ENCODE measurements at regions not wholly inside any gene's neighbourhood (a gene's known extent, or its start where the extent isn't known, plus 50 kb on each side); places are given as distances from the start of the nearest gene placed in this dataset.

GRCh38 chr15:69689133-69689532 is 236.5 kb downstream of the RPLP1 start:
- no peak for ATAC-seq
- H3K27ac ChIP-seq = no peak overlapping the region
- no peak for TF ChIP-seq EP300 (IDR thresholded peaks at IDR 0.05)
- 90 to 100% methylated on average over 1 of the region's 1 CpG for WGBS, 2 donors (ENCODE audit: low coverage in 1 of 2)
- H3K4me3 ChIP-seq = no peak overlapping the region
- H3K36me3 ChIP-seq = no peaks in the 10 kb centered on the region
- H3K4me1 ChIP-seq = no peaks in the 10 kb centered on the region
- H3K27me3 ChIP-seq = peaks cover 8% of the 10 kb centered on the region
- H3K9me3 ChIP-seq = peaks cover 0 to 30% (median 0%) of the 10 kb centered on the region in 3 donors

DNA sequence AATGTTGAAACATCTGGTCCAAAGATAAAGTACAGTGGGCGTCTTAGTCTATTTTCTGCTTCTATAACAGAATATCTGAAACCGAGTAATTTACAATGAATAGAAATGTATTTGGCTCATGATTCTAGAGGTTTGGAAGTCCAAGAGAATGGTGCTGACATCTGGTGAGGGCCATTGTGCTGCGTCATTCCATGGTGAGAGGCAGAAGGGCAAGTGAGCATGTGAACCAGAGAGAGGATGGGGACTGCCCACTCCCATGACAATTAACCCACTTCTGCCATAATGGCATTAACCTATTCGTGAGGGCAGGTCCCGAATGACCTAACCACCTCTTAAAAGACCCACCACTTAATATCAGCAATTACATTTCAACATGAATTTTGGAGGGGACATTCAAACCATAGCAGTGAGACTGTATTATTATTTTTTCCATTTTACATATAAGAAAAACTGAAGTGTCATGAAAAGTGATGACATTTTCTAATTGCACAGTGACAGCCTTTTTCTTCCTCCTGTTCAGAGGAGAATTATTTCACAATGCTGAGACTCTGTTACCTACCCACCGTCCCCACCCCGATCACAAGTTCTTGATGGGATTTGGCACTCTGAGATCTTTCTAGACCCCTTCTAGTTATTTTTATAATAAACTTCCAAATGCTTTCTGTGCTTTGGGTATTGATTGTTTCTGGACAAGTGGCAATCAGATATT is 238.8 kb downstream of the RPLP1 start:
- WGBS, 2 donors (ENCODE audit: low coverage in 1 of 2) = 80 to 91% methylated on average over 7 of the region's 7 CpGs
- Histone ChIP-seq H3K4me1 (no peaks in the 10 kb centered on the region), H3K4me3 (no peak overlapping the region), H3K36me3 (no peaks in the 10 kb centered on the region), H3K27me3 (peaks cover 8% of the 10 kb centered on the region), H3K9me3 (peaks cover 0 to 30% (median 0%) of the 10 kb centered on the region in 3 donors), H3K27ac (no peak overlapping the region)
- ATAC-seq = no peak
- no peak for TF ChIP-seq POLR2A (IDR thresholded peaks at IDR 0.05)
- TF ChIP-seq, protein P1, sequence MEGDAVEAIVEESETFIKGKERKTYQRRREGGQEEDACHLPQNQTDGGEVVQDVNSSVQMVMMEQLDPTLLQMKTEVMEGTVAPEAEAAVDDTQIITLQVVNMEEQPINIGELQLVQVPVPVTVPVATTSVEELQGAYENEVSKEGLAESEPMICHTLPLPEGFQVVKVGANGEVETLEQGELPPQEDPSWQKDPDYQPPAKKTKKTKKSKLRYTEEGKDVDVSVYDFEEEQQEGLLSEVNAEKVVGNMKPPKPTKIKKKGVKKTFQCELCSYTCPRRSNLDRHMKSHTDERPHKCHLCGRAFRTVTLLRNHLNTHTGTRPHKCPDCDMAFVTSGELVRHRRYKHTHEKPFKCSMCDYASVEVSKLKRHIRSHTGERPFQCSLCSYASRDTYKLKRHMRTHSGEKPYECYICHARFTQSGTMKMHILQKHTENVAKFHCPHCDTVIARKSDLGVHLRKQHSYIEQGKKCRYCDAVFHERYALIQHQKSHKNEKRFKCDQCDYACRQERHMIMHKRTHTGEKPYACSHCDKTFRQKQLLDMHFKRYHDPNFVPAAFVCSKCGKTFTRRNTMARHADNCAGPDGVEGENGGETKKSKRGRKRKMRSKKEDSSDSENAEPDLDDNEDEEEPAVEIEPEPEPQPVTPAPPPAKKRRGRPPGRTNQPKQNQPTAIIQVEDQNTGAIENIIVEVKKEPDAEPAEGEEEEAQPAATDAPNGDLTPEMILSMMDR (IDR thresholded peaks at IDR 0.05) = no peak

GRCh38 chr15:69692342-69692741 is 239.7 kb downstream of the RPLP1 start:
- 75 to 84% methylated on average over 3 of the region's 3 CpGs for WGBS, 2 donors (ENCODE audit: low coverage in 1 of 2)
- ATAC-seq = no peak
- TF ChIP-seq EP300 (IDR thresholded peaks at IDR 0.05) = no peak
- TF ChIP-seq POLR2A (IDR thresholded peaks at IDR 0.05) = no peak
- no peak for TF ChIP-seq POLR2AphosphoS5 (IDR thresholded peaks at IDR 0.05)
- TF ChIP-seq, protein P1 (IDR thresholded peaks at IDR 0.05) = no peak

DNA sequence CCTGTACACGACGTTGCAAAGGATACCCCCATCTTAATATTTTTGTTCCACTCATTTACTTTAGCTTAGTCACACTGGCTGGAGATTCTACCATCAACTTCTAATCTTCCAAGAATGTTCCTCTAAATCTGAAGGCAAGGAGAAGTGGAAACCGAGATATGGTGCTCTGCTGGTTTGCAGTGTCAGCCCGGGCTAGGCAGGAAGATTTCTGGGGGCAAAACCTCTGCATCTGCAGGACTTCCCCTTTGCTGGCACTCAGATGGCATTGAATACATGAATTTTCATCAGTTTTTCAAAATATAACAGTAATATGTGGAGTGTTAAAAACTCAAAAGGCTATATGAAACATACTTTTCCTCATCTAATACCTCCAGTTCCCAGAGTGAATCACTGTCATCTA is 240.4 kb downstream of the RPLP1 start:
- Histone ChIP-seq H3K27me3 (peaks cover under 1% of the 10 kb centered on the region), H3K4me1 (no peaks in the 10 kb centered on the region), H3K4me3 (no peak overlapping the region), H3K36me3 (no peaks in the 10 kb centered on the region), H3K27ac (no peak overlapping the region), H3K9me3 (peaks cover 0 to 24% (median 0%) of the 10 kb centered on the region in 3 donors)
- TF ChIP-seq, protein P1 (IDR thresholded peaks at IDR 0.05) = no peak
- TF ChIP-seq POLR2A (IDR thresholded peaks at IDR 0.05) (no peak), EP300 (IDR thresholded peaks at IDR 0.05) (no peak), POLR2AphosphoS5 (IDR thresholded peaks at IDR 0.05) (no peak)
- WGBS, 2 donors (ENCODE audit: low coverage in 1 of 2) = 79 to 88% methylated on average over 3 to 4 of the region's 4 CpGs
- ATAC-seq = no peak

More at GRCh38 chr15:69692342-69692741, 239.7 kb downstream of the RPLP1 start:
- peaks cover 0 to 30% (median 0%) of the 10 kb centered on the region in 3 donors for H3K9me3 ChIP-seq
- H3K36me3 ChIP-seq = no peaks in the 10 kb centered on the region
- H3K27ac ChIP-seq = no peak overlapping the region
- H3K4me1 ChIP-seq = no peaks in the 10 kb centered on the region
- peaks cover 8% of the 10 kb centered on the region for H3K27me3 ChIP-seq
- no peak overlapping the region for H3K4me3 ChIP-seq

- no peaks in the 10 kb centered on the region for H3K27me3 ChIP-seq
- H3K27ac ChIP-seq = no peak overlapping the region
- no peaks in the 10 kb centered on the region for H3K4me1 ChIP-seq
- no peak overlapping the region for H3K4me3 ChIP-seq
- TF ChIP-seq EP300 (IDR thresholded peaks at IDR 0.05) (no peak), POLR2AphosphoS5 (IDR thresholded peaks at IDR 0.05) (no peak), POLR2A (IDR thresholded peaks at IDR 0.05) (no peak)
- TF ChIP-seq, protein P1 (IDR thresholded peaks at IDR 0.05) = no peak
- H3K9me3 ChIP-seq = no peaks in the 10 kb centered on the region
- no peak for ATAC-seq
- WGBS, 2 donors (ENCODE audit: low coverage in 1 of 2) = 65 to 74% methylated on average over 3 of the region's 3 CpGs
- no peaks in the 10 kb centered on the region for H3K36me3 ChIP-seq
These were observed 244.3 kb downstream of the RPLP1 start for GRCh38 chr15:69696946-69697345.

Data from gastroesophageal sphincter (tissue), 4 donors.